ENCODE measurements at regions not wholly inside any gene's neighbourhood (a gene's known extent, or its start where the extent isn't known, plus 50 kb on each side); places are given as distances from the start of the nearest gene placed in this dataset.

GRCh38 chr2:74755386-74755785, 78.5 kb upstream of the HK2 start:
- TF ChIP-seq CTCF (conservative IDR thresholded peaks at IDR 0.05; ENCODE audit: low read depth, low read length) (no peak), EZH2 (IDR thresholded peaks at IDR 0.05; ENCODE audit: low read length, unreplicated experiment) (no peak), EZH2phosphoT487 (IDR thresholded peaks at IDR 0.05; ENCODE audit: borderline replicate concordance, low read length) (no peak)

All from PC-3 (cell line).